ENCODE measurements at regions not wholly inside any gene's neighbourhood (a gene's known extent, or its start where the extent isn't known, plus 50 kb on each side); places are given as distances from the start of the nearest gene placed in this dataset.
A peak's percentile ranks its signal among the peaks of the same experiment; 100 is the strongest.
"Not testable (repeated sequence)": the region's sequence is repeated elsewhere in the genome, so short reads cannot be mapped to it uniquely, and the experiment has no call there.

- TF ChIP-seq, protein P1, sequence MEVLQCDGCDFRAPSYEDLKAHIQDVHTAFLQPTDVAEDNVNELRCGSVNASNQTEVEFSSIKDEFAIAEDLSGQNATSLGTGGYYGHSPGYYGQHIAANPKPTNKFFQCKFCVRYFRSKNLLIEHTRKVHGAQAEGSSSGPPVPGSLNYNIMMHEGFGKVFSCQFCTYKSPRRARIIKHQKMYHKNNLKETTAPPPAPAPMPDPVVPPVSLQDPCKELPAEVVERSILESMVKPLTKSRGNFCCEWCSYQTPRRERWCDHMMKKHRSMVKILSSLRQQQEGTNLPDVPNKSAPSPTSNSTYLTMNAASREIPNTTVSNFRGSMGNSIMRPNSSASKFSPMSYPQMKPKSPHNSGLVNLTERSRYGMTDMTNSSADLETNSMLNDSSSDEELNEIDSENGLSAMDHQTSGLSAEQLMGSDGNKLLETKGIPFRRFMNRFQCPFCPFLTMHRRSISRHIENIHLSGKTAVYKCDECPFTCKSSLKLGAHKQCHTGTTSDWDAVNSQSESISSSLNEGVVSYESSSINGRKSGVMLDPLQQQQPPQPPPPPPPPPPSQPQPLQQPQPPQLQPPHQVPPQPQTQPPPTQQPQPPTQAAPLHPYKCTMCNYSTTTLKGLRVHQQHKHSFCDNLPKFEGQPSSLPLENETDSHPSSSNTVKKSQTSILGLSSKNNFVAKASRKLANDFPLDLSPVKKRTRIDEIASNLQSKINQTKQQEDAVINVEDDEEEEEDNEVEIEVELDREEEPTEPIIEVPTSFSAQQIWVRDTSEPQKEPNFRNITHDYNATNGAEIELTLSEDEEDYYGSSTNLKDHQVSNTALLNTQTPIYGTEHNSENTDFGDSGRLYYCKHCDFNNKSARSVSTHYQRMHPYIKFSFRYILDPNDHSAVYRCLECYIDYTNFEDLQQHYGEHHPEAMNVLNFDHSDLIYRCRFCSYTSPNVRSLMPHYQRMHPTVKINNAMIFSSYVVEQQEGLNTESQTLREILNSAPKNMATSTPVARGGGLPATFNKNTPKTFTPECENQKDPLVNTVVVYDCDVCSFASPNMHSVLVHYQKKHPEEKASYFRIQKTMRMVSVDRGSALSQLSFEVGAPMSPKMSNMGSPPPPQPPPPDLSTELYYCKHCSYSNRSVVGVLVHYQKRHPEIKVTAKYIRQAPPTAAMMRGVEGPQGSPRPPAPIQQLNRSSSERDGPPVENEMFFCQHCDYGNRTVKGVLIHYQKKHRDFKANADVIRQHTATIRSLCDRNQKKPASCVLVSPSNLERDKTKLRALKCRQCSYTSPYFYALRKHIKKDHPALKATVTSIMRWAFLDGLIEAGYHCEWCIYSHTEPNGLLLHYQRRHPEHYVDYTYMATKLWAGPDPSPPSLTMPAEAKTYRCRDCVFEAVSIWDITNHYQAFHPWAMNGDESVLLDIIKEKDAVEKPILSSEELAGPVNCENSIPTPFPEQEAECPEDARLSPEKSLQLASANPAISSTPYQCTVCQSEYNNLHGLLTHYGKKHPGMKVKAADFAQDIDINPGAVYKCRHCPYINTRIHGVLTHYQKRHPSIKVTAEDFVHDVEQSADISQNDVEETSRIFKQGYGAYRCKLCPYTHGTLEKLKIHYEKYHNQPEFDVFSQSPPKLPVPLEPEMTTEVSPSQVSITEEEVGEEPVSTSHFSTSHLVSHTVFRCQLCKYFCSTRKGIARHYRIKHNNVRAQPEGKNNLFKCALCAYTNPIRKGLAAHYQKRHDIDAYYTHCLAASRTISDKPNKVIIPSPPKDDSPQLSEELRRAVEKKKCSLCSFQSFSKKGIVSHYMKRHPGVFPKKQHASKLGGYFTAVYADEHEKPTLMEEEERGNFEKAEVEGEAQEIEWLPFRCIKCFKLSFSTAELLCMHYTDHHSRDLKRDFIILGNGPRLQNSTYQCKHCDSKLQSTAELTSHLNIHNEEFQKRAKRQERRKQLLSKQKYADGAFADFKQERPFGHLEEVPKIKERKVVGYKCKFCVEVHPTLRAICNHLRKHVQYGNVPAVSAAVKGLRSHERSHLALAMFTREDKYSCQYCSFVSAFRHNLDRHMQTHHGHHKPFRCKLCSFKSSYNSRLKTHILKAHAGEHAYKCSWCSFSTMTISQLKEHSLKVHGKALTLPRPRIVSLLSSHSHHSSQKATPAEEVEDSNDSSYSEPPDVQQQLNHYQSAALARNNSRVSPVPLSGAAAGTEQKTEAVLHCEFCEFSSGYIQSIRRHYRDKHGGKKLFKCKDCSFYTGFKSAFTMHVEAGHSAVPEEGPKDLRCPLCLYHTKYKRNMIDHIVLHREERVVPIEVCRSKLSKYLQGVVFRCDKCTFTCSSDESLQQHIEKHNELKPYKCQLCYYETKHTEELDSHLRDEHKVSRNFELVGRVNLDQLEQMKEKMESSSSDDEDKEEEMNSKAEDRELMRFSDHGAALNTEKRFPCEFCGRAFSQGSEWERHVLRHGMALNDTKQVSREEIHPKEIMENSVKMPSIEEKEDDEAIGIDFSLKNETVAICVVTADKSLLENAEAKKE (CRISPR knock-in tag; IDR thresholded peaks at IDR 0.05): no peak
Measured at GRCh38 chr3:145259166-145259880, 901.7 kb downstream of the PLOD2 start (continued).

DNA sequence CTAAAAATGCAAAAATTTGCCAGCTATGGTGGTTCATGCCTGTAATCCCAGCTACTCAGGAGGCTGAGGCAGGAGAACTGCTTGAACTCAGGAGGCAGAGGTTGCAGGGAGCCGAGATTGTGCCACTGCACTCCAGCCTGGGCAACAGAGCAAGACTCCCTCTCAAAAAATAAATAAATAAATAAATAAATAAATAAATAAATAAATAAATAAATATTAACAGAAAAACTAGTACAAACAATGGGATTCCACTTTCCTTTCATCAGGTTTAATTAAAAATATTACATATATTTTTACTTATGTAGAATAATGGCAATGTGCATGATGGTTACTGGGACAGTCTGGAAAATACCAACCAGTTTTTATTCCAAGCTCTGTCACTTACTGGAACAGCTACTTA is 897.5 kb downstream of the PLOD2 start:
- not testable (repeated sequence) for H3K79me2 ChIP-seq (replicated peaks; ENCODE audit: insufficient read depth); H3K27ac Mint-ChIP-seq; H3K27me3 ChIP-seq (ENCODE audit: insufficient read depth); H3K4me1 ChIP-seq (ENCODE audit: insufficient read depth); H3K4me3 ChIP-seq; H3K9me2 ChIP-seq (ENCODE audit: insufficient read depth); H3F3A ChIP-seq (replicated peaks; ENCODE audit: low read depth); H3K27ac ChIP-seq (ENCODE audit: low read depth); H4K20me1 ChIP-seq (replicated peaks; ENCODE audit: insufficient read depth); H3K4me2 ChIP-seq; H3K27me3 Mint-ChIP-seq (ENCODE audit: insufficient read depth, low read depth, poor library complexity); ATAC-seq; H2AFZ ChIP-seq; DNase-seq (ENCODE audit: low spot score); H3K36me3 ChIP-seq (ENCODE audit: insufficient read depth); H3K4me3 Mint-ChIP-seq
- Mint-ChIP-seq H3K4me1 (peaks cover 12% of the 10 kb centered on the region), H3K9me3 (peaks cover 15% of the 10 kb centered on the region), H3K36me3 (ENCODE audit: low read depth) (peaks cover 24% of the 10 kb centered on the region)

DNA sequence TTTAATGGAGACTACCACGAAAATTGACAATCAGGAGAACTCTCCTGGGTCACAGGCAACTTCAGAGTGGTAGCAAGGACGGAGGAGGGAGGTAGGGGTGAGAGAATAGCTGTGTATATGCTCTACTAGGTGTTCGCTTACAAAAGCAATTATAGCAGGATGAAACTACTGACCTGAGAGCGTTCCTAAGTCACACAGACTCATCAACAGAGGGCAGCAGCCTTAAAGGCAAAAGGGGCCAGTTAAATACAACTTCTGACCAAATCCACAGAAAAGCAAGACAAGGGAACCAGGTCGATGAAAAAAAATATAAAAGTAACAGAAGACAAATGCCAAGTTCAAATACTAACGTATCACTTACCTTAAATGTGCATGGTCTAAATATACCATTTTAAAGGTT is 894.6 kb downstream of the PLOD2 start:
- H3K27ac Mint-ChIP-seq: no peak overlapping the region
- no peaks in the 10 kb centered on the region for H4K20me1 ChIP-seq (replicated peaks; ENCODE audit: insufficient read depth)
- H2AFZ ChIP-seq: no peak overlapping the region; the same call in 1 of the 2 replicates
- no peaks in the 10 kb centered on the region for H3K79me2 ChIP-seq (replicated peaks; ENCODE audit: insufficient read depth)
- H3K36me3 ChIP-seq (ENCODE audit: insufficient read depth): no peaks in the 10 kb centered on the region
- no peaks in the 10 kb centered on the region for H3K27me3 ChIP-seq (ENCODE audit: insufficient read depth)
- DNase-seq (ENCODE audit: low spot score): peak; percentile 50
- no peaks in the 10 kb centered on the region for H3K4me1 ChIP-seq (ENCODE audit: insufficient read depth)
- H3K27ac ChIP-seq (ENCODE audit: low read depth): no peak overlapping the region
- no peaks in the 10 kb centered on the region for H3K36me3 Mint-ChIP-seq (ENCODE audit: low read depth)
- no peak overlapping the region for H3K4me3 ChIP-seq
- H3K9me2 ChIP-seq (ENCODE audit: insufficient read depth): no peaks in the 10 kb centered on the region
- H3K27me3 Mint-ChIP-seq (ENCODE audit: insufficient read depth, low read depth, poor library complexity): no peaks in the 10 kb centered on the region
- H3K4me3 Mint-ChIP-seq: no peak overlapping the region
- H3K9me3 Mint-ChIP-seq: no peaks in the 10 kb centered on the region
- H3K4me1 Mint-ChIP-seq: 0 out of 3 replicates have a peak, but pooled peaks cover 3% of the 10 kb centered on the region
- H3F3A ChIP-seq (replicated peaks; ENCODE audit: low read depth): no peaks in the 10 kb centered on the region
- no peak overlapping the region for H3K4me2 ChIP-seq
- peak; percentile 71 for ATAC-seq
- TF ChIP-seq ZNF114 (CRISPR knock-in tag; IDR thresholded peaks at IDR 0.05): no peak
- no peak for TF ChIP-seq ZNF331 (CRISPR knock-in tag; IDR thresholded peaks at IDR 0.05; ENCODE audit: low read depth)
- no peak for TF ChIP-seq CREB1 (CRISPR knock-in tag; IDR thresholded peaks at IDR 0.05; ENCODE audit: low read depth)
- TF ChIP-seq, protein P1 (CRISPR knock-in tag; IDR thresholded peaks at IDR 0.05): no peak
